GM18870 (cell line): ENCODE measurements at regions not wholly inside any gene's neighbourhood (a gene's known extent, or its start where the extent isn't known, plus 50 kb on each side); places are given as distances from the start of the nearest gene placed in this dataset.

Experiments
- ATAC-seq: cut with Tn5 transposase; IDR thresholded peaks from one replicate; pipeline ENCODE4 v1.9.1; 2021; ENCODE audit warnings: moderate library complexity; ENCODE audit not compliant: unreplicated experiment

GRCh38 chr5:93123127-93123526 lies 457.9 kb downstream of the NR2F1-AS1 start:
- ATAC-seq: no peak

GRCh38 chr5:93122446-93122845 lies 458.6 kb downstream of the NR2F1-AS1 start:
- no peak for ATAC-seq

- ATAC-seq: no peak
These were observed 460.2 kb downstream of the NR2F1-AS1 start for GRCh38 chr5:93120771-93121170.

GRCh38 chr5:93120051-93120450 lies 461.0 kb downstream of the NR2F1-AS1 start:
- ATAC-seq: no peak

GRCh38 chr5:93117751-93118531 lies 463.1 kb downstream of the NR2F1-AS1 start:
- ATAC-seq: no peak

- ATAC-seq: no peak
These were observed 473.1 kb downstream of the NR2F1-AS1 start for GRCh38 chr5:93107805-93108520.

GRCh38 chr5:93107141-93107540 lies 473.9 kb downstream of the NR2F1-AS1 start:
- no peak for ATAC-seq

- ATAC-seq: no peak
These were observed 479.4 kb downstream of the NR2F1-AS1 start for GRCh38 chr5:93101661-93102060.

GRCh38 chr5:93100976-93101375 lies 480.0 kb downstream of the NR2F1-AS1 start:
- ATAC-seq: no peak

- ATAC-seq: no peak
These were observed 480.6 kb downstream of the NR2F1-AS1 start for GRCh38 chr5:93100428-93100827.

- ATAC-seq: no peak
These were observed 481.1 kb downstream of the NR2F1-AS1 start for GRCh38 chr5:93099902-93100347.

GRCh38 chr5:93096561-93096960 lies 484.5 kb downstream of the NR2F1-AS1 start:
- no peak for ATAC-seq

- no peak for ATAC-seq
These were observed 488.5 kb downstream of the NR2F1-AS1 start for GRCh38 chr5:93092349-93093105.

- no peak for ATAC-seq
These were observed 490.3 kb downstream of the NR2F1-AS1 start for GRCh38 chr5:93090698-93091097.

- ATAC-seq: no peak
These were observed 492.2 kb downstream of the NR2F1-AS1 start for GRCh38 chr5:93088592-93089389.

- ATAC-seq: no peak
These were observed 493.7 kb downstream of the NR2F1-AS1 start for GRCh38 chr5:93087326-93087725.

- no peak for ATAC-seq
These were observed 498.0 kb downstream of the NR2F1-AS1 start for GRCh38 chr5:93082981-93083380.

GRCh38 chr5:93079046-93079445 lies 502.0 kb downstream of the NR2F1-AS1 start:
- ATAC-seq: no peak

GRCh38 chr5:93078082-93079038 lies 502.7 kb downstream of the NR2F1-AS1 start:
- ATAC-seq: peak; percentile 79

GRCh38 chr5:93076566-93076965 lies 504.5 kb downstream of the NR2F1-AS1 start:
- no peak for ATAC-seq
